K562 (cell line): ENCODE measurements at regions not wholly inside any gene's neighbourhood (a gene's known extent, or its start where the extent isn't known, plus 50 kb on each side); places are given as distances from the start of the nearest gene placed in this dataset.

ENCODE experiments used
- ELF1 ChIP-seq: fragments of 200-800 bp; sonication (Bioruptor generic); IDR thresholded peaks from 2 replicates; pipeline ENCODE4 v1.6.1; 2016; ENCODE audit warnings: missing genetic modification characterization, missing compliant biosample characterization
- RAD21 ChIP-seq, 2 experiments: fragments of 250-450 bp in 1 of 2; fragments of 450-650 bp in 1 of 2; sonication (Bioruptor Pico) in 1 of 2; formaldehyde crosslinking in 1 of 2; IDR thresholded peaks in 1 of 2; conservative IDR thresholded peaks in 1 of 2; 2 replicates each; pipeline versions ENCODE4 v1.4.0 to v1.8.0; 2020 to 2022; ENCODE audit warnings: mild to moderate bottlenecking in 2 of 2, moderate library complexity in 1 of 2
- U2AF2 ChIP-seq: fragments of 200-400 bp; formaldehyde crosslinking; optimal IDR thresholded peaks from 2 replicates; pipeline ENCODE3; 2017; ENCODE audit warnings: low read depth, mild to moderate bottlenecking, low read length
- ZBTB17 ChIP-seq: fragments of 450-650 bp; formaldehyde crosslinking; IDR thresholded peaks from 2 replicates; pipeline ENCODE4 v1.4.0; 2020; ENCODE audit warnings: mild to moderate bottlenecking

GRCh38 chr13:109592770-109593169 is 193.6 kb downstream of the IRS2 start:
- TF ChIP-seq ELF1 (tag) (no peak), ZBTB17 (CRISPR knock-in tag) (no peak), RAD21 (CRISPR knock-in tag; conservative IDR thresholded peaks at IDR 0.05 in 1 of 2, IDR thresholded peaks at IDR 0.05 in 1 of 2) (no peak), U2AF2 (no peak)
